Cardiac fibroblast (primary cell): ENCODE measurements at regions not wholly inside any gene's neighbourhood (a gene's known extent, or its start where the extent isn't known, plus 50 kb on each side); places are given as distances from the start of the nearest gene placed in this dataset.
"Not testable (repeated sequence)": the region's sequence is repeated elsewhere in the genome, so short reads cannot be mapped to it uniquely, and the experiment has no call there.

ENCODE experiments used
- DNase-seq, 2 donors: peaks; one replicate each; pipeline versions ENCODE4 v3.0.0 to v3.0.0-alpha.2; 2010; ENCODE audit warnings: low read depth in 2 of 2
- H3K4me3 ChIP-seq, 2 donors: replicated peaks in 1 of 2; 1 replicate in 1 of 2; 2 replicates in 1 of 2; pipeline ENCODE4 v1.5.1; 2011; ENCODE audit warnings: low read depth in 2 of 2, low read length in 2 of 2, mild to moderate bottlenecking in 2 of 2, moderate library complexity in 1 of 2
- TF ChIP-seq, protein P1 (sequence below): IDR thresholded peaks from one replicate; pipeline ENCODE4 v1.5.1; 2011; ENCODE audit warnings: low read depth, mild to moderate bottlenecking, low read length, inconsistent platforms

GRCh38 chr7:88590963-88591362 lies 168.5 kb upstream of the ZNF804B start:
- no peak for DNase-seq
- no peak overlapping the region for H3K4me3 ChIP-seq
- TF ChIP-seq, protein P1, sequence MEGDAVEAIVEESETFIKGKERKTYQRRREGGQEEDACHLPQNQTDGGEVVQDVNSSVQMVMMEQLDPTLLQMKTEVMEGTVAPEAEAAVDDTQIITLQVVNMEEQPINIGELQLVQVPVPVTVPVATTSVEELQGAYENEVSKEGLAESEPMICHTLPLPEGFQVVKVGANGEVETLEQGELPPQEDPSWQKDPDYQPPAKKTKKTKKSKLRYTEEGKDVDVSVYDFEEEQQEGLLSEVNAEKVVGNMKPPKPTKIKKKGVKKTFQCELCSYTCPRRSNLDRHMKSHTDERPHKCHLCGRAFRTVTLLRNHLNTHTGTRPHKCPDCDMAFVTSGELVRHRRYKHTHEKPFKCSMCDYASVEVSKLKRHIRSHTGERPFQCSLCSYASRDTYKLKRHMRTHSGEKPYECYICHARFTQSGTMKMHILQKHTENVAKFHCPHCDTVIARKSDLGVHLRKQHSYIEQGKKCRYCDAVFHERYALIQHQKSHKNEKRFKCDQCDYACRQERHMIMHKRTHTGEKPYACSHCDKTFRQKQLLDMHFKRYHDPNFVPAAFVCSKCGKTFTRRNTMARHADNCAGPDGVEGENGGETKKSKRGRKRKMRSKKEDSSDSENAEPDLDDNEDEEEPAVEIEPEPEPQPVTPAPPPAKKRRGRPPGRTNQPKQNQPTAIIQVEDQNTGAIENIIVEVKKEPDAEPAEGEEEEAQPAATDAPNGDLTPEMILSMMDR, result no peak

- DNase-seq, result no peak
- H3K4me3 ChIP-seq, result no peak overlapping the region
- TF ChIP-seq, protein P1, result no peak
These were observed 169.6 kb upstream of the ZNF804B start for GRCh38 chr7:88589927-88590326.

DNA sequence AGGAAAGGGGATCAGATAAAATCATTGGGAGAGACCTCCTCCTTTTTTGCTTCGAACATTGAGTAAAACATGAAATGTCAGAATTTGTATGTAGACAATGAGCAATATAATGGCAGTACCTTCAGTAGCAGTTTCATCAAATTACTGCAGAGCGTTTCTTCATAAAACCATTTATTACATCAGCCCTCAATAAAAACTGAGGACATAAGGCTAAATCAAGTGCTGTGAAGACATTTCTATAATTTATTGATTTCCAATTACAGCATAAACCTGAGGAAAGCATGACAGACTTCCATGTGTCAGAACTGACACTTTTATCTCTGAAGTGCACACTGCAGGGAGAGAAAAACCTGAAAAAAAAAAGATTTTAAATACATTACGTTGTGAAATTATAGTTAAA lies 172.6 kb upstream of the ZNF804B start:
- no peak overlapping the region for H3K4me3 ChIP-seq
- DNase-seq, result no peak
- TF ChIP-seq, protein P1, result no peak

- TF ChIP-seq, protein P1, result no peak
- H3K4me3 ChIP-seq, result no peak overlapping the region
- DNase-seq, result no peak
These were observed 173.3 kb upstream of the ZNF804B start for GRCh38 chr7:88586219-88586618.

GRCh38 chr7:88576720-88577119 lies 182.8 kb upstream of the ZNF804B start:
- no peak overlapping the region for H3K4me3 ChIP-seq
- TF ChIP-seq, protein P1, result no peak
- DNase-seq, result no peak

DNA sequence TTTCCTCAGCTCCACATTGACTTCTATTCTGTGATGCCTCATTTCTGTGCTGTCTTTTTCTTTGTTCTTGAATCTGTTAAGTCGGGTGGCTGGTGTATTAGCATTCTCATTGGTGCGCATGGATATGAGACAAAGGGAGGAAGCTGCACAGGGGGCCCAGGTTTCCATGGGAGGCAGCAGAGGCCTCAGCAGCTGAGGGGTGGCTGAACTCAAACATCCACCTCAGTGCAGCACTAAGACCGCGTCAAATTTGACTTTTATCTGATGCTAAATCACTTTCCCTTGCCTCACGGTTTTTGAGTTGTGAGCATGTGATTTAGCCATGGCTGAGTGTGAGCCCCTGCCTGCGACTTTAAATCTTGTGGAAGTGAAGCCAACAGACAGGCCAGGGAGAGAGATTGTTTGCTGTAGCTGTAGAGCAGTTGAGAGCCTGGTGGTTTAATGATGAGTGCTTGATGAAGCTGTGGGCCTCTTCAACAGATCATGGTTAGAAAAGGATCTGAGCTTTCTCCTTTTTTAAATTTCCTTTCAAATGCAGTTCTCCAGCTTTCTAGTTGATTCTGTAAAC lies 193.3 kb upstream of the ZNF804B start:
- TF ChIP-seq, protein P1, result no peak
- no peak for DNase-seq
- no peak overlapping the region for H3K4me3 ChIP-seq

GRCh38 chr7:88565401-88565800 lies 194.1 kb upstream of the ZNF804B start:
- TF ChIP-seq, protein P1, result no peak

DNA sequence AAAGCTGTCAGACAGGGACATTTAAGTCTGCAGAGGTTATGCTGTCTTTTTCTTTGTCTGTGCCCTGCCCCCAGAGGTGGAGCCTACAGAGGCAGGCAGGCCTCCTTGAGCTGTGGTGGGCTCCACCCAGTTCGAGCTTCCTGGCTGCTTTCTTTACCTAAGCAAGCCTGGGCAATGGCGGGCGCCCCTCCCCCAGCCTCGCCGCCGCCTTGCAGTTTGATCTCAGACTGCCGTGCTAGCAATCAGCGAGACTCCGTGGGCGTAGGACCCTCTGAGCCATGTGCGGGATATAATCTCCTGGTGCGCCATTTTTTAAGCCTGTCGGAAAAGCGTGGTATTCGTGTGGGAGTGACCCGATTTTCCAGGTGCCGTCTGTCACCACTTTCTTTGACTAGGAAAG lies 203.1 kb upstream of the ZNF804B start:
- not testable (repeated sequence) for DNase-seq, H3K4me3 ChIP-seq

More at GRCh38 chr7:88565401-88565800, 194.1 kb upstream of the ZNF804B start:
- H3K4me3 ChIP-seq, result no peak overlapping the region
- no peak for DNase-seq

DNA sequence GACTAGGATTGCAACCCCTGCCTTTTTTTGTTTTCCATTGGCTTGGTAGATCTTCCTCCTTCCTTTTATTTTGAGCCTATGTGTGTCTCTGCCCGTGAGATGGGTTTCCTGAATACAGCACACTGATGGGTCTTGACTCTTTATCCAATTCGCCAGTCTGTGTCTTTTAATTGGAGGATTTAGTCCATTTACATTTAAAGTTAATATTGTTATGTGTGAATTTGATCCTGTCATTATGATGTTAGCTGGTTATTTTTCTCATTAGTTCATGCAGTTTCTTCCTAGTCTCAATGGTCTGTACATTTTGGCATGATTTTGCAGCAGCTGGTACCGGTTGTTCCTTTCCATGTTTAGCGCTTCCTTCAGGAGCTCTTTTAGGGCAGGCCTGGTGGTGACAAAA lies 204.7 kb upstream of the ZNF804B start:
- DNase-seq, H3K4me3 ChIP-seq: not testable (repeated sequence)
